ENCODE measurements at regions not wholly inside any gene's neighbourhood (a gene's known extent, or its start where the extent isn't known, plus 50 kb on each side); places are given as distances from the start of the nearest gene placed in this dataset.
"Not testable (repeated sequence)": the region's sequence is repeated elsewhere in the genome, so short reads cannot be mapped to it uniquely, and the experiment has no call there.

DNA sequence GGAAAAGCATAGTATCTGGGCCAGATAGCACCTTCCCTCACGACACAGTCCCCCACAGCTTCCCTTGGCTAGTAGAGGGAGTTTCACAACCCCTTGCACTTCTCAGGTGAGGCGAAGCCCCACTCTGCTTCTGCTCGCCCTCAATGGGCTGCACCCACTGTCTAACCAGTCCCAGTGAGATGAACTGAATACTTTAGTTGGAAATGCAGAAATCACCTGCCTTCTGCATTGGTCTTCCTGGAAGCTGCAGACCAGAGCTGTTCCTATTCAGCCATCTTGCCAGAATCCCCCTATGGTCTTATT is 243.2 kb upstream of the FAM78B start:
- Histone ChIP-seq H3K9me3 (ENCODE audit: control insufficient read depth, low read depth, low read length) (no peaks in the 10 kb centered on the region), H3K4me3 (ENCODE audit: low read length) (no peak overlapping the region), H3K27me3 (ENCODE audit: control insufficient read depth, insufficient read depth, low read length) (no peaks in the 10 kb centered on the region), H3K27ac (ENCODE audit: low read length) (no peak overlapping the region), H3K4me1 (ENCODE audit: control insufficient read depth, low read depth, low read length) (no peaks in the 10 kb centered on the region), H3K9ac (ENCODE audit: low read length) (no peak overlapping the region), H3K36me3 (ENCODE audit: control insufficient read depth, low read depth, low read length) (no peaks in the 10 kb centered on the region)

DNA sequence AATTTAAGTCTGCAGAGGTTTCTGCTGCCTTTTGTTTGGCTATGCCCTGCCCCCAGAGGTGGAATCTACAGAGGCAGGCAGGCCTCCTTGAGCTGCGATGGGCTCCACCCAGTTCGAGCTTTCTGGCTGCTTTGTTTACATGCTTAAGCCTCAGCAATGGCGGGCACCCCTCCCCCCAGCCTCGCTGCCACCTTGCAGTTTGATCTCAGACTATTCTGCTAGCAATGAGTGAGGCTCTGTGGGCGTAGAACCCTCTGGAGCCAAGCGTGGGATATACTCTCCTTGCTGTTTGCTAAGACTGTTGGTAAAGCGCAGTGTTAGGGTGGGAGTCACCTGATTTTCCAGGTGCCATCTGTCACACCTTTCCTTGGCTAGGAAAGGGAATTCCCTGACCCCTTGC is 250.0 kb upstream of the FAM78B start:
- H3K27ac ChIP-seq (ENCODE audit: low read length); H3K4me1 ChIP-seq (ENCODE audit: control insufficient read depth, low read depth, low read length); H3K36me3 ChIP-seq (ENCODE audit: control insufficient read depth, low read depth, low read length); H3K27me3 ChIP-seq (ENCODE audit: control insufficient read depth, insufficient read depth, low read length); H3K9ac ChIP-seq (ENCODE audit: low read length); H3K4me3 ChIP-seq (ENCODE audit: low read length); H3K9me3 ChIP-seq (ENCODE audit: control insufficient read depth, low read depth, low read length): not testable (repeated sequence)

DNA sequence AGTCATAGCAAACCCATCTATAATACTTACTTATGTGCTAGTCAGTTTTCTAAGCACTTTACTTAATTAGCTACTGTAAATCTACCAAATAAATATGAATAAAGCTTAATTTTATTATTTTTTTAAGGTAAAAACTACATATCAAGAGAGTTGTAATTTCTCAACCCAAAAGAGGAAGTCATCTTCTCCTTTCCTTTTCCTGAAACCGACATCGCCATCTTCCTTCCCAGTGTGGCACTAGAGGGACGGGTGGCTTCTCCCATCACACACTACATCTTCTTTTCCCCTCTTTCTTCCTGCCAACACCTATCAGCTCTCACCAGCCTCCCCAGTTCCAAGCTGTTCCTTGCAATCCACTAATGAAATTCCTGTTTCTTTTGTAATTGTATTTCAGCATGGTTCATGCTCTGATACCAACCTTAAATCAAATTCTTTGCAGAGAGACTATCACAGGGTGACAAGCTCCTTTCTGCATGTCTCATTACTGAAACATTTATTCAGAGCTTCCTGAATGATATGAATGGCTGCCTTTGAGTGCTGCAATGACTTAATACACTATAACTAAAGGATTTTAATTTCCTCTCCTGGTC is 251.6 kb upstream of the FAM78B start:
- no peaks in the 10 kb centered on the region for H3K4me1 ChIP-seq (ENCODE audit: control insufficient read depth, low read depth, low read length)
- no peak overlapping the region for H3K9ac ChIP-seq (ENCODE audit: low read length)
- H3K9me3 ChIP-seq (ENCODE audit: control insufficient read depth, low read depth, low read length): no peaks in the 10 kb centered on the region
- no peak overlapping the region for H3K27ac ChIP-seq (ENCODE audit: low read length)
- H3K27me3 ChIP-seq (ENCODE audit: control insufficient read depth, insufficient read depth, low read length): no peaks in the 10 kb centered on the region
- no peak overlapping the region for H3K4me3 ChIP-seq (ENCODE audit: low read length)
- no peaks in the 10 kb centered on the region for H3K36me3 ChIP-seq (ENCODE audit: control insufficient read depth, low read depth, low read length)

DNA sequence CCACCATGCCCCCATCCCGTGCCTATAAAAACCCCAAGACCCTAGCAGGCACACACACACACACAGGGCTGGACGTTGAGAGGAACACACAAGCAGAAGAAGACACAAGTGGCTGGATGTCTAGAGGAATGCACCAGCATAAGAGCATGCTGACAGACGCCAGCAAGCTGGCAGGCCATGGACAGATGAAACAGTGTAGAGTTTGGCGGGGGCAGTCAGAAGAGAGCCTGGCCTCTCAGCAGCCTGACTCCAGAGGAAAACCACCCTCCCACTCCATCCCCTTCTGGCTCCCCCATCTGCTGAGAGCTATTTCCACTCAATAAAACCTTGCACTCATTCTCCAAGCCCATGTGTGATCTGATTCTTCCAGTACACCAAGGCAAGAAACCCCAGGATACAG is 255.8 kb upstream of the FAM78B start:
- not testable (repeated sequence) for H3K27ac ChIP-seq (ENCODE audit: low read length); H3K36me3 ChIP-seq (ENCODE audit: control insufficient read depth, low read depth, low read length); H3K9ac ChIP-seq (ENCODE audit: low read length); H3K4me3 ChIP-seq (ENCODE audit: low read length); H3K9me3 ChIP-seq (ENCODE audit: control insufficient read depth, low read depth, low read length); H3K27me3 ChIP-seq (ENCODE audit: control insufficient read depth, insufficient read depth, low read length); H3K4me1 ChIP-seq (ENCODE audit: control insufficient read depth, low read depth, low read length)

DNA sequence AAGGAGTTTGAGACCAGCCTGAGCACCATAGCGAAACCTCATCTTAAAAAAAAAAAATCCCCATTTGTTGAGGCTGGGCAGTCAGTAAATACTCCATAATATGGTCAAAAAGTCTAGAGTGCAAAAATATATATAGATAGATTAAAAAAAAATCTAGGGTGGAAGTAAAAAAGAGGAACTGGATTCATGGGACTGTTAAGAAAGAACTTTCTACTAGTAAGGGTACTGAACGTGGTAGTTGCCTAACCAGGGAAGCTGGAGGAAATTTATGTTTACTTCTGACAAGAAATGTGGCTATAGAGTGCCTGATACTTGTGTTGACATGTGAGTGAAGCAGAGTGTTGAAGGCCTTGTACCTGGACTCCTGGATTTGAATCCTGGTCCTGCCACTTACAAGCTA is 265.9 kb upstream of the FAM78B start:
- Histone ChIP-seq H3K4me1 (ENCODE audit: control insufficient read depth, low read depth, low read length) (no peaks in the 10 kb centered on the region), H3K9me3 (ENCODE audit: control insufficient read depth, low read depth, low read length) (no peaks in the 10 kb centered on the region), H3K4me3 (ENCODE audit: low read length) (no peak overlapping the region), H3K9ac (ENCODE audit: low read length) (no peak overlapping the region), H3K36me3 (ENCODE audit: control insufficient read depth, low read depth, low read length) (no peaks in the 10 kb centered on the region), H3K27me3 (ENCODE audit: control insufficient read depth, insufficient read depth, low read length) (no peaks in the 10 kb centered on the region), H3K27ac (ENCODE audit: low read length) (no peak overlapping the region)

DNA sequence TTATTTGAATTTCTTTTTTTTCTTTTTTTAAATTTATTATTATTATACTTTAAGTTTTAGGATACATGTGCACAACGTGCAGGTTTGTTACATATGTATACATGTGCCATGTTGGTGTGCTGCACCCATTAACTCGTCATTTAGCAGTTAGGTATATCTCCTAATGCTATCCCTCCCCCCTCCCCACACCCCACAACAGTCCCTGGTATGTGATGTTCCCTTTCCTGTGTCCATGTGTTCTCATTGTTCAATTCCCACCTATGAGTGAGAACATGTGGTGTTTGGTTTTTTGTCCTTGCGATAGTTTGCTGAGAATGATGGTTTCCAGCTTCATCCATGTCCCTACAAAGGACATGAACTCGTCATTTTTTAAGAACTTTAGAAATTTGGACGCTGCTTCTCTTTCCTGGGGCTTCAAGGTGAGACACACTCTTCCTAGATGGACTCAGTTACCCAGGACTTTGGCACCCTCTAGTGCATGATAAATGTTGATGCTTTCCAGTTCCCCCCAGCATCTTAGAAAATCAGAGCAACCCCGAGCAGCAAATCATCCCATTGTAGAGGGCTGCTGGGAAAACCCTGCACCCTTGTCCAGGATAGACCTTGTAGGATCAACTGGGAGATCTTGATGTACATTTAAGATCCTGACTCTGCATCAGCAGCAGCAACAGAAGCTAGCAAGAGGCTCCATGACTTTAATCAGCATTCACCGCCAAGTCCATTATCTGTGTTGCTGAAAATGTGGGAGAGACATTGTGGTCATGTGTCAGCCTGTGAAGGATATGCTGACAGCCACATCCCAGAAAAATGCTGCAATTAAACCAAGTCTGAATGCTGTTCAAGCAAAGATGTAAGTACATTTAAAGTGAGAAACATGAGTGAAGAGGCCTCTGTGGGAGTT is 266.9 kb upstream of the FAM78B start:
- H3K4me1 ChIP-seq (ENCODE audit: control insufficient read depth, low read depth, low read length): not testable (repeated sequence)

DNA sequence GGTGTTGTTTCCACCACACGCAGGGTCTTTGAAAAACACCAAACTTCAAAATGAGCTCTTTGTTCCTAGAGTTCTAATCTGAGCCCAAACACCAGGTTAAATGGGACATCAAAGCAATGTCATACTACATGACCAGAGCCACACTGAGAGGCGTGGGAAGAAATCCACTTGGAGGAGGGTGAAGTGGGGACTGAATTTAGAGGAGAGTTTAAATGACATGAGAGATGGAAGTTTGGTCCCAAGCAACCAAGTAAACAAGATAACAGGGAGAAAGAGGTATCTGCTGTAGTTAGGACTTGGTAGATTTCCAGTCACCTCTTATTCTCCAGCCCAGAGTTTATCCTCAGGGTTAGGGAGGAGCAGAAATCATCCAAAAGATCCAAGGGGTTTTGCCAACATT is 290.9 kb upstream of the FAM78B start:
- Histone ChIP-seq H3K27ac (ENCODE audit: low read length) (no peak overlapping the region), H3K4me3 (ENCODE audit: low read length) (no peak overlapping the region), H3K9ac (ENCODE audit: low read length) (no peak overlapping the region), H3K4me1 (ENCODE audit: control insufficient read depth, low read depth, low read length) (no peaks in the 10 kb centered on the region), H3K27me3 (ENCODE audit: control insufficient read depth, insufficient read depth, low read length) (no peaks in the 10 kb centered on the region), H3K36me3 (ENCODE audit: control insufficient read depth, low read depth, low read length) (no peaks in the 10 kb centered on the region), H3K9me3 (ENCODE audit: control insufficient read depth, low read depth, low read length) (no peaks in the 10 kb centered on the region)

More for the DNA sequence above, 266.9 kb upstream of the FAM78B start:
- H3K36me3 ChIP-seq (ENCODE audit: control insufficient read depth, low read depth, low read length); H3K4me3 ChIP-seq (ENCODE audit: low read length); H3K27me3 ChIP-seq (ENCODE audit: control insufficient read depth, insufficient read depth, low read length); H3K27ac ChIP-seq (ENCODE audit: low read length); H3K9ac ChIP-seq (ENCODE audit: low read length); H3K9me3 ChIP-seq (ENCODE audit: control insufficient read depth, low read depth, low read length): not testable (repeated sequence)

DNA sequence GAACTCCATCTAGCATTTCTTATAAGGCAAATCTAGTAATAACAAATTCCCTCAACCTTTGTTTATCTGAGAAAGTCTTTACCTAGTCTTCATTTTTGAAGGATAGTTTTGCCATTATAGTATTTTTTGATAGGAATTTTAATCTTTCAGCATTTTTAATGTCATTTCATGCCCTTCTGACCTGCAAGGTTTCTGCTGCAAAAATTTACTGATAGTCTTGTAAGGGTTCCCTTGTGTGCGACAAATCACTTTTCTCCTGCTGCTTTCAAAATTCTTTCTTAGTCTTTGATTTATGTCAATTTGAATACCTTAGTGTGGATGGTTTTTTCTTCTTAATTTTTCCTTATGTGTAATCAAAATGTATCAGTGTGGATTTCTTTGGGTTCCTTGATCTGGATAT is 297.5 kb upstream of the FAM78B start:
- no peaks in the 10 kb centered on the region for H3K36me3 ChIP-seq (ENCODE audit: control insufficient read depth, low read depth, low read length)
- H3K4me1 ChIP-seq (ENCODE audit: control insufficient read depth, low read depth, low read length): no peaks in the 10 kb centered on the region
- H3K27ac ChIP-seq (ENCODE audit: low read length): no peak overlapping the region
- no peaks in the 10 kb centered on the region for H3K27me3 ChIP-seq (ENCODE audit: control insufficient read depth, insufficient read depth, low read length)
- H3K9ac ChIP-seq (ENCODE audit: low read length): no peak overlapping the region
- H3K9me3 ChIP-seq (ENCODE audit: control insufficient read depth, low read depth, low read length): no peaks in the 10 kb centered on the region
- H3K4me3 ChIP-seq (ENCODE audit: low read length): no peak overlapping the region

DNA sequence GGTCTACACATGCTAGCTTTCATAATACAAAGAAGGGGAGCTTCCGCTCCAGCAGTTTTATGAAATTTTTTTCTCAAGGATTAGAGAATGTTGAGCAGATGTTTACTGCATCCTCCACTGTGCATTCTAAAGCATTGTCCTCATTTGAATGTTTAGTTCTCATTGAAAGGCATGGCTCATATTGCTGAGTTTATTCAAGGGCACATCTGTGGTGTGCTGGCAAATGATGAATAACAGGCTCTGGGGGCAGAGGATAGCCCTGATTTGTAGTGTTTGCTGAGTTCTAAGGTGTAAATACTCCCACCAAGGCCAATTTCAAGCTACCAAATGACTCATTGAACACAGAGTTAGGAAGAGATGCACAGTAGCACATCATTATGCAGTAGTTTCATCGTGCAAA is 303.2 kb upstream of the FAM78B start:
- Histone ChIP-seq H3K4me1 (ENCODE audit: control insufficient read depth, low read depth, low read length) (no peaks in the 10 kb centered on the region), H3K27me3 (ENCODE audit: control insufficient read depth, insufficient read depth, low read length) (no peaks in the 10 kb centered on the region), H3K4me3 (ENCODE audit: low read length) (no peak overlapping the region), H3K27ac (ENCODE audit: low read length) (no peak overlapping the region), H3K9ac (ENCODE audit: low read length) (no peak overlapping the region), H3K36me3 (ENCODE audit: control insufficient read depth, low read depth, low read length) (no peaks in the 10 kb centered on the region), H3K9me3 (ENCODE audit: control insufficient read depth, low read depth, low read length) (no peaks in the 10 kb centered on the region)

DNA sequence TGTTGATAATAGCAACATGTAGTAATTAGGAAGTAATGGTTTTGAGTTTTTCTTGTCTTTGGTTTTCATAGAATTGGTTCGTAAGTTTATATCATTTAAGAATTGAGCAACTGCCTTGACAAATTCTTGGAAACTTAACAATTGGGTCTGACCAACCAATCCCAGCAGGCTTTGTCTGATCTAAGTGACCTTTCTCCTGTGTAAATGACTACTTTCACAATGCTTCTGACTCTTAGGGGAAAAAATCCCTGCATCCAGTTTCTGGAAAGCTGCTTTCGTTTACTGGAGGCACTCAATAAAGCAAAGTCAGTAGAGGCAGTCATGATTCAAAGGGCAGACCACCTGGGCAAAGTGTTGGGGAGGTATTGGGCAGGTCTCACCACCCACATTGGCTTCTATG is 303.6 kb upstream of the FAM78B start:
- no peak overlapping the region for H3K27ac ChIP-seq (ENCODE audit: low read length)
- H3K4me1 ChIP-seq (ENCODE audit: control insufficient read depth, low read depth, low read length): no peaks in the 10 kb centered on the region
- H3K9ac ChIP-seq (ENCODE audit: low read length): no peak overlapping the region
- H3K4me3 ChIP-seq (ENCODE audit: low read length): no peak overlapping the region
- H3K9me3 ChIP-seq (ENCODE audit: control insufficient read depth, low read depth, low read length): no peaks in the 10 kb centered on the region
- no peaks in the 10 kb centered on the region for H3K27me3 ChIP-seq (ENCODE audit: control insufficient read depth, insufficient read depth, low read length)
- no peaks in the 10 kb centered on the region for H3K36me3 ChIP-seq (ENCODE audit: control insufficient read depth, low read depth, low read length)

DNA sequence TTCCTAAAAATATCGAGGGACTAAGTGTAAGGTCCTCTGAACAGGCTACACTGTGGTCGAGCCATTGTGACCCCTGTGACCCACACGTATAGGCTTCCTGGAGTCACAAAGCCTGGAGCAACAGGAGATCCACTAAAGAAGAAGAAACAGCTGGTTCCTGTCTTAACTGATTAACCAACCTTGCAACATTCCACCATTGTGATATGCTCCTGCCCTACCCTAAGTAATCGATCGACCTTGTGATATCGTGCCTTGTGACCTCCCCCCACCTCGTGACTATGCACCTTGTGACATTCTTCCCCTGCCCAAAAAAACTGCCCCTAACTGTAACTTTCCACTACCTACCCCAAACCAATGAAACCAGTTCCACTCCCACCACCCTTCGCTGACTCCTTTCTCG is 304.6 kb upstream of the FAM78B start:
- no peak overlapping the region for H3K4me3 ChIP-seq (ENCODE audit: low read length)
- H3K27ac ChIP-seq (ENCODE audit: low read length): no peak overlapping the region
- no peaks in the 10 kb centered on the region for H3K27me3 ChIP-seq (ENCODE audit: control insufficient read depth, insufficient read depth, low read length)
- no peak overlapping the region for H3K9ac ChIP-seq (ENCODE audit: low read length)
- no peaks in the 10 kb centered on the region for H3K36me3 ChIP-seq (ENCODE audit: control insufficient read depth, low read depth, low read length)
- H3K9me3 ChIP-seq (ENCODE audit: control insufficient read depth, low read depth, low read length): no peaks in the 10 kb centered on the region
- H3K4me1 ChIP-seq (ENCODE audit: control insufficient read depth, low read depth, low read length): no peaks in the 10 kb centered on the region

DNA sequence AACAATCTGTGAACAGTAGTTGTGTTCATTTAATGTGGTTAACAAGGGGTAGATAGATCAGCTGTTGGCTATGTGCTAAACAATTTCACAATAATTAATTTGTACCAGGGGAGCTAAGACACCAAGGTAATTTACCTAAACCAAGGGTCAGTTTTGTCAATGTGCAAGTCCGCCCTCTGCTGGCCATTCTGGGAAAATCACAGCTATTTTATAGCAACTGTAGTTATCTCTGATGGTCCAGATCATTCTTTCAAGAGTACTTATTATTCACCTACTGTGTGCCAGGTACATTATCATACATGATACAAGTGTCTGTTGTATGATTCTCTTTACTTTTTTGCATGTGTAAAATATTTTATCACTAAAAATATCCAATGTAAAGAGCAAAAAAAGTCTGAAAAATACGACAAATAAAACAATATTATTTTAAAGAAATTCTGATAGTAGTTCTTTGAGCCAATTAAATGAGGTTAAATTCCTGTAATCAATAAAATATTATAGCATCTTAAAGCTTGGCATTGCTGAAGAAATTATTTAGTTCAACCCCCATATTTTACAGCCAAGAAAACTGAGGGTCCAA is 312.3 kb upstream of the FAM78B start:
- Histone ChIP-seq H3K27me3 (ENCODE audit: control insufficient read depth, insufficient read depth, low read length) (no peaks in the 10 kb centered on the region), H3K36me3 (ENCODE audit: control insufficient read depth, low read depth, low read length) (no peaks in the 10 kb centered on the region), H3K4me3 (ENCODE audit: low read length) (no peak overlapping the region), H3K9ac (ENCODE audit: low read length) (no peak overlapping the region), H3K27ac (ENCODE audit: low read length) (no peak overlapping the region), H3K4me1 (ENCODE audit: control insufficient read depth, low read depth, low read length) (no peaks in the 10 kb centered on the region), H3K9me3 (ENCODE audit: control insufficient read depth, low read depth, low read length) (no peaks in the 10 kb centered on the region)

Measured in iPS-18a (cell line).